CD4-positive, alpha-beta T cell treated with Interleukin-6 for 4 hours (primary cell): ENCODE measurements at regions not wholly inside any gene's neighbourhood (a gene's known extent, or its start where the extent isn't known, plus 50 kb on each side); places are given as distances from the start of the nearest gene placed in this dataset.
"Not testable (repeated sequence)": the region's sequence is repeated elsewhere in the genome, so short reads cannot be mapped to it uniquely, and the experiment has no call there.

ENCODE experiments used
- DNase-seq: peaks from one replicate; pipeline ENCODE4 v3.0.0-alpha.2; 2020; ENCODE audit warnings: mixed read lengths

- DNase-seq, result no peak
Measured at GRCh38 chr5:87781976-87782375, 369.2 kb upstream of the CCNH start.

GRCh38 chr5:87780831-87781760 is 368.4 kb upstream of the CCNH start:
- DNase-seq, result peak; percentile 78

DNA sequence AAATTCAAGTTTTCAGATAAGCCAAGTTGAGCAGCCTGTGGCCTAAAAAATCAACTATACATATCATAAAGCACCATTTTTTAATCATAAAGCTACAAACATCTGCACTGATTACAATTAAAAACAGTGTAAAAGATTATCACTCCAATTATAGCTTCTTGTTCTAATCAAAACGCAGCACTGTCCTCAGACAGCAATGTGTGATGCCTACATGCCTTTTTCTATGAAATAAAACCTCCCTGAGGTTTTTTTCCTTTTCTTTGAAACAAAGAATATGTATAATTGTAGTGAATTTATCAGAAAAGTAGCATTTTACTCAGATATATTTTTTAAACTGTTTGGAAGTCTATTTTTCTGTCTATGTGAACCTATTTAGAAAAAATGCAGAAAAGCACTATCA is 366.1 kb upstream of the CCNH start:
- DNase-seq, result no peak

DNA sequence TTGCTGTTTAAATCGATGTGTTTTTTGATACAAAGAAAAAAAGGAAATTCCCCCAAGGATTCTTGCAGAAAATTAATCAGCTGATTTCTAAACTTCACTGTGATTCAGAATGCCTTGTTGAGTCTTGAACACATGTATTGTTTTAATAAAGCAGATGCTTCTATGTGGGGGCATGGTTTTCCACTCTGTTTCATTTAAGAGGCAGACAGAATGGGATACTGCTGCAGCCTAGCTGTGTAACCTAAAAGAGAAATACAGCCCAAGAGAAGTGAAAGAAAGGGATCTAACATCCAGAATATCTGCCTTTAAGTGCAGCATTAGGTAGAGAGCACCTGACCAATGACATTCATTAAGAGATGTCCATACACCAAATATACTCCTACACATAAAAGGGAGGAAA is 365.1 kb upstream of the CCNH start:
- no peak for DNase-seq

GRCh38 chr5:87776785-87777184 is 364.1 kb upstream of the CCNH start:
- no peak for DNase-seq

- not testable (repeated sequence) for DNase-seq
Measured at GRCh38 chr5:87776302-87776701, 363.6 kb upstream of the CCNH start.

DNA sequence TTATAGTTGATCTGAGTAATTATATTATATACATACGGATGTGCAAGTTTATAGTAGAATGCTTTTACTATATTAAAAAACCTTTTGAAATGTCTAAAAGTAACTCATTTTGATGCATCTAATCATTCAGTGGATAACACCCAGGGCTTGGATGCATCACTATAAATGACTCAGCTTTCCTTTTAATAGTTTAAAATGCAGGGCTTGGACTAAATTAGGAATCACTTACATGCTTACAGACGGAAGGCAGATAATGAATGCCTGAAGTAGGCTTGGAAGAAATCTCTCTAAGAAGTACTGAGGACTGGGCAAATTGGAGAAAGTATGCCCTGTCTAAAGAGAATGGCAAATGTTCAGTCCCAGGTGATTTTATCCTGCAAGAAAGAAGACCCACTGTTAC is 362.5 kb upstream of the CCNH start:
- no peak for DNase-seq

GRCh38 chr5:87774804-87775203 is 362.1 kb upstream of the CCNH start:
- DNase-seq, result no peak

DNA sequence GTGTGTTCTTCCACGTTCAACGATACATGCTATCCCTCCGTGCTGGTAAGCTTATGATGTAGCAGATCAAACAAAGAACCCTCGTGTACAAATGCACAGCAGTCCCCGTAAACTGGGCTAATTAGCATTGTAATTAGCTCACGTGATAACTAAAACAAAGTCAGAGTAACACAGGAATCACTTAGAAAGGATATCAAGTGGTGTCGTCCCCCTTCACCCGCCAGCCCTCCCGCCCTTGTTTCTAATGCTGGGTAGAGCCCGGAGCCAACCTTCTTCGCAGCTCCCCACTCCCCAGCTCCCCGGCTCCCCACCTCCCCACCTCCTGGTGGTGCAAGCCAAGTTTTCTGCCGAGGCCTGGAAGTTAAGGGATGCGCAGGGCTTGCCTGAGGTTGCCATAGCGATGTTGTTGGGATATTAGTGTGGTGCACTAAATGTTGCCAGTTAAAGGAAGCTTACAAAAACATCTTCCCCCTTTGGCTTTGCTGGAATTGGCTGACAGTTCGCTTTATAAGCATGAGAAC is 357.9 kb upstream of the CCNH start:
- DNase-seq, result no peak

- DNase-seq, result no peak
Measured at GRCh38 chr5:87770016-87770570, 357.4 kb upstream of the CCNH start.

GRCh38 chr5:87769157-87769556 is 356.4 kb upstream of the CCNH start:
- no peak for DNase-seq

- DNase-seq, result no peak
Measured at GRCh38 chr5:87768190-87768589, 355.5 kb upstream of the CCNH start.

DNA sequence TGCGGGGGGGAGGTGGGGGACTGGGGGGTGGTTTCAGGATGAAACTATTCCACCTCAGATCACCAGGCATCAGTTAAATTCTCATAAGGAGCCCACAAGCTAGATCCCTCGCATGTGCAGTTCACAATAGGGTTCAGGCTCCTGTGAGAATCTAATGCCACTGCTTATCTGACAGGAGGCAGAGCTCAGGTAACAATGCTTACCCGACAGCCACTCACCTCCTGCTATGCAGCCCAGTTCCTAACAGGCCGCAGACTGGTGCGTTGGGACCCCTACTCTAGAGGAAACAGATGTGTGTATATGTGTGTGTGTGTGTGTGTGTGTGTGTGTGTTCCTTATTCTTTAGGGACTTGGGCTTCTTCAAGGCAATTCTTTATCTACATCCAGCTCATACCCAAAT is 352.3 kb upstream of the CCNH start:
- DNase-seq, result no peak

DNA sequence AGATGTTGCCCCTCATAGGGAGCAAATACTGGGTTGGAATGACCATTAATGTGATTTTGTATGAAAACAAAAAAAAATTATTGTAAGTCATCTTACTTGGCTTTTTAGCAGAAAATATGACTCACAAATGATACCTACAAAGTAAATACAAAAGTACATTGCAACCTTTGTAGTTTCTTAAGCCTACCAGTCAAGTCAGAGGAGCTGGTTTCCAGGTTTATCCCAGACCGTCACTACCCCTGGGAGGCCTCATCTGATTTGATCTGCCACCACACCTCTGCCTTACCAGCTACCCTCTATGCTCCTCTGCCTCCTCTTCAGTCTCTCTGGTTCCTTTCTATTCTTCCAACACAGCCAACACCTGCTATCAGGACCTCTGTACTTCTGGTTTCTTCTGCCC is 349.9 kb upstream of the CCNH start:
- no peak for DNase-seq

DNA sequence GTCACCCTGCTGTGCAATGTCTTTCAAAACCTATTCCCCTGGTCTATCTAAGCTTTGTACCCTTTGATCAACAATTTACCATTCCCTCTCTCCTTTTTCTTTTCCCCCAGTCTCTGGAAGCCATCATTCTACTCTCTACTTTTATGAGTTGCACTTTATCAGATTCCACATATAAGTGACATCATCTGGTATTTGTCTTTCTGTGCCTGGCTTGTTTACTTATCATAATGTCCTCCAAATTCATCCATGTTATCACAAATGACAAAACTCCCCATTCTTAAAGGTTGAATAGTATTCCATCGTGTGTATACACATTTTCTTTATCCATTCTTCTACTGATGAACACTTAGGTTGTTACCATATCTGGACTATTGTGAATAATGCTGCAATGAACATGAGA is 344.2 kb upstream of the CCNH start:
- no peak for DNase-seq

DNA sequence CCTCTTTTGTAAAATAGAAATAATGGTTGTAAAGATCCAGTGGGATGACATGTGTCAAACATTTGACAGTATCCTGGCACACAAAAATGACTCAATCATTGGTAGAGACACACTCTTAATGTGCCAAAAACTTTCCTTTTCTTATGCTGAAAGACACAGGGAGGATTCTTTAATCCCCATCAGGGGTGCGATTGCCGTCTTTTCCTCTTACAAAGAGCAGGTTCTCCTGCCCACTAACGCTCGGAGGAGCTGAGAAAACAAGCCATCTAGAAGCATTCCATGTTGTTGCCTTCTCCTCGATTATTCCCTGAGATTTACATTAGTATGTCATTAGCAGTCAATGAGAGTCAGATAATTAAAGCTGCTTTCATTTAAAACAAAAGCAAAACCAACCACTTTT is 342.6 kb upstream of the CCNH start:
- no peak for DNase-seq

GRCh38 chr5:87754009-87754757 is 341.5 kb upstream of the CCNH start:
- no peak for DNase-seq

- no peak for DNase-seq
Measured at GRCh38 chr5:87752362-87752761, 339.6 kb upstream of the CCNH start.

DNA sequence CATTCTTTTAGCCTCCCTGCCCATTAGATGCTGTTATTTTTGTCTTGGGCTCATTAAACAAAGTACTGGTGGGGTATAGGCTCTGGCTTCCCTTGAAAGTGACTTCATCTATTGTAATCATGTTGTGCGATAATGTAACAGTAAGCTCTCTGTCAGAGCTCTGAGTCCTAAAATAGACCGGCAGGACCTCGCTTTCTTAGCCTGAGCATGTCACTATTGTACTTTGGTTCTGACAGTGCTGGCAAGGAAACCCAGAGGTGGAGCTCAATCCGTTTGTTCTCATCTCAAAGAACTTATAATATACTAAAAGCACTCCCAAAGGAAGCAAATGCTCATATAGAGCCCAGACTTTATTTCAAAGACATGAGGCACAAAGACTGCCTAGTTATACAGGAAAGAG is 339.1 kb upstream of the CCNH start:
- no peak for DNase-seq

DNA sequence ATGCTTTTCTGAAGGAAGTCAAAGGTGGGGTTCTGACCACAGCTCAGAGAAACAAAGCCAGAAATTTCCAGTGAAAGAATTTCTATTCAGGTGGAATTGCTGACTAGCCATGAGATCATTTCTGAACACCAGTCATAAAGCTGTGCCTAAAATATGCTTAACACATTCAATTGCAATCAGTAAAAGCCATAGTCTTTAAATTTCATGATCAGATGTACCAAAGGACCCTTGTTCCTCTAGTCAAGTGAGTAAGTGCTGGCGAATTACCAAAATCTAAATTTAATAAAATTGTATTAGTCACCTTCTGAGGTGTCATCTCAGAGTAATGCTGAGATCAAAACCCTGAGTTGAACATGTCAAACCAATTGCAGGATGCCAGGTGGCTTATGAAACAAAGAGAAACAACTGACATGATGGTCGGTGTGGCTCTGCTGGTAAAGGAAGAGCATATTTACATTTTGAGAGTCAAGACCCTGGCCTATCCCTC is 334.2 kb upstream of the CCNH start:
- no peak for DNase-seq

DNA sequence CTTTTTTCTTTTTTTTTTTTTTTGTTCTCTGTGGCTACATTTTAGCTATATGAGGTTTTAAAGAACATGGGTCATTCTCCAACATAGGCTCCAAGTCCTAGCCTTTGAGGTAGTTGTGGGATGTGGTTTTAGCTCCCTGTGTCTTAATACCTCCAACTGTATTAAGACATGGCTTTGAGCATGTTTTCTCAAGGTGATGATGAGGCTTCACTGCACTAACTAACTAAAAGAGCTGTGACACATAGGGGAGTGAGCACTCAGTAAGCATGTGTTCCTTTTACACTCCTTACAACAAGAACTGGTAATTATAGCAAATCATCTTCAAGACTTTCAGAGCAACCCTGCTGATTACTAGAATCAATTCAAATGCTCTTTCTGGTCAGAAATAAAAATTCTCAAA is 333.6 kb upstream of the CCNH start:
- no peak for DNase-seq

GRCh38 chr5:87741881-87742280 is 329.2 kb upstream of the CCNH start:
- no peak for DNase-seq

- DNase-seq, result no peak
Measured at GRCh38 chr5:87735923-87736322, 323.2 kb upstream of the CCNH start.

DNA sequence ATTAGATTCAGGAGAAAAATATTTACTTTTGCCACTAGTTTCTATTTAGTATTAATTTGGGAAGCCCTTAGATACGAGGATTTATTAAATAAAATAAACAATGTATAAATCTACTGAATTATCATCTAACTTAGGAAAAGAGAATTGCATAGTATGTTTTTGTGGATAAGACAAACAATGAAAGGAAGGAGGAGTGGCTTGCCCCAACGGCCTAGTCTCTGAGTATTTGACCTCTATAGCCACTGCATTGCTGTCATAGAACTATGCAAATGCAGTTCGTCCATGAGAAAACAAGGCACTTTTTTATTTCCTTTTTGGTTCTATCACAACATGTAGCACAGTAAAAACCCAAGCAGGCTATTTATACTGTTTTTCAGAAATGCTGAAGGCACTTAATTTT is 321.2 kb upstream of the CCNH start:
- no peak for DNase-seq
